Osteocyte (in vitro differentiated cells): ENCODE measurements at regions not wholly inside any gene's neighbourhood (a gene's known extent, or its start where the extent isn't known, plus 50 kb on each side); places are given as distances from the start of the nearest gene placed in this dataset.
"Not testable (repeated sequence)": the region's sequence is repeated elsewhere in the genome, so short reads cannot be mapped to it uniquely, and the experiment has no call there.

ENCODE experiments used
- DNase-seq: peaks from one replicate; pipeline ENCODE4 v3.0.0; 2021; ENCODE audit warnings: mixed read lengths; ENCODE audit not compliant: unreplicated experiment; ENCODE audit errors: extremely low spot score
- H3K27ac Mint-ChIP-seq: one replicate; pipeline ENCODE4 v1.8.0; 2021; ENCODE audit warnings: mild to moderate bottlenecking, mixed read lengths; ENCODE audit not compliant: unreplicated experiment
- H3K27me3 Mint-ChIP-seq: one replicate; pipeline ENCODE4 v1.8.0; 2021; ENCODE audit warnings: mixed read lengths; ENCODE audit not compliant: unreplicated experiment
- H3K36me3 Mint-ChIP-seq: one replicate; pipeline ENCODE4 v1.8.0; 2021; ENCODE audit warnings: mixed read lengths; ENCODE audit not compliant: unreplicated experiment
- H3K4me1 Mint-ChIP-seq: one replicate; pipeline ENCODE4 v1.8.0; 2021; ENCODE audit warnings: mixed read lengths; ENCODE audit not compliant: unreplicated experiment
- H3K4me3 Mint-ChIP-seq: one replicate; pipeline ENCODE4 v1.8.0; 2021; ENCODE audit warnings: mild to moderate bottlenecking, moderate library complexity, mixed read lengths; ENCODE audit not compliant: unreplicated experiment
- H3K9me3 Mint-ChIP-seq: one replicate; pipeline ENCODE4 v1.8.0; 2021; ENCODE audit warnings: mixed read lengths; ENCODE audit not compliant: unreplicated experiment
- CTCF ChIP-seq: fragments of 200-600 bp; sonication (generic); IDR thresholded peaks from 2 replicates; pipeline ENCODE4 v1.5.0; 2021; ENCODE audit warnings: antibody characterized with exemption, mild to moderate bottlenecking, moderate library complexity

- H3K27ac Mint-ChIP-seq = no peak overlapping the region
- H3K9me3 Mint-ChIP-seq = peaks cover 17% of the 10 kb centered on the region
- no peak overlapping the region for H3K4me3 Mint-ChIP-seq
- H3K36me3 Mint-ChIP-seq = no peaks in the 10 kb centered on the region
- no peak for DNase-seq
- no peaks in the 10 kb centered on the region for H3K4me1 Mint-ChIP-seq
- no peaks in the 10 kb centered on the region for H3K27me3 Mint-ChIP-seq
- TF ChIP-seq CTCF = no peak
These were observed 1067.7 kb upstream of the COX7C start for GRCh38 chr5:85549836-85550599.

- no peak overlapping the region for H3K27ac Mint-ChIP-seq
- peaks cover 31% of the 10 kb centered on the region for H3K9me3 Mint-ChIP-seq
- no peak for DNase-seq
- H3K27me3 Mint-ChIP-seq = no peaks in the 10 kb centered on the region
- H3K4me1 Mint-ChIP-seq = no peaks in the 10 kb centered on the region
- TF ChIP-seq CTCF = no peak
- H3K36me3 Mint-ChIP-seq = no peaks in the 10 kb centered on the region
- H3K4me3 Mint-ChIP-seq = no peak overlapping the region
These were observed 1061.3 kb upstream of the COX7C start for GRCh38 chr5:85556464-85556863.

DNA sequence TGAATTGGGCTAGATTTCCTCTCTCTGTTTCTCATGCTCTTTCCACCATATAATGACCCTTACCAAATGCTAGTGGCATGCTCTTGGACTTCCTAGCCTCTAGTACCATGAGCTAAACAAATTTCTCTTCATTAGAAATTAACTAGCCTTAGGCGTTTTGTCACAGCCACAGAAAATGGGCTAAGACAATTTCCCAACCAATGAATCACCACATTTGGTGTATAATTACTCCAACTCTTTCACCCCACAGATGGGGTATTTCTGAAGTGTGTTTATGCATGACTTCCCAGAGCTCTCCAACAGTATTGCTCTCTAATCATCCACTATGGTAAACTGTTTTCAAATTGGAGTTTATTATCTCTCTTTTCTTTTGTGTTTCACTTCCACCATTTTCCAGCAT is 1041.1 kb upstream of the COX7C start:
- TF ChIP-seq CTCF = no peak
- Mint-ChIP-seq H3K27me3 (no peaks in the 10 kb centered on the region), H3K4me1 (no peaks in the 10 kb centered on the region), H3K27ac (no peak overlapping the region), H3K4me3 (no peak overlapping the region), H3K9me3 (no peaks in the 10 kb centered on the region), H3K36me3 (no peaks in the 10 kb centered on the region)
- no peak for DNase-seq

DNA sequence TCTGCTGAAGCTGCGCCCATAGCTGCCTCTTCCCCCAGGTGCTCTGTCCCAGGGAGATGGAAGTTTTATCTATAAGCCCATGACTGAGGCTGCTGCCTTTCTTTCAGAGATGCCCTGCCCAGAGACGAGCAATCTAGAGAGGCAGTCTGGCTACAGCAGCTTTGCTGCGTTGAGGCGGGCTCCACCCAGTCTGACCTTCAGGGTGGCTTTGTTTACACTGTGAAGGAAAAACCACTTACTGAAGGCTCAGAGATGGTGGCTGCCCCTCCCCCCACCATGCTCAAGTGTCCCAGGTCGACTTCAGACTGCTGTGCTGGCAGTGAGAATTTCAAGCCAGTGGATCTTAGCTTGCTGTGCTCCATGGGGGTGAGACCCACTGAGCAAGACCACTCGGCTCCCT is 1029.9 kb upstream of the COX7C start:
- H3K27me3 Mint-ChIP-seq, H3K4me3 Mint-ChIP-seq, H3K27ac Mint-ChIP-seq, DNase-seq, H3K36me3 Mint-ChIP-seq, H3K4me1 Mint-ChIP-seq: not testable (repeated sequence)
- H3K9me3 Mint-ChIP-seq = peaks cover 30% of the 10 kb centered on the region

GRCh38 chr5:85588268-85588667 is 1029.5 kb upstream of the COX7C start:
- peaks cover 30% of the 10 kb centered on the region for H3K9me3 Mint-ChIP-seq
- H3K27ac Mint-ChIP-seq, DNase-seq, H3K4me1 Mint-ChIP-seq, H3K36me3 Mint-ChIP-seq, H3K4me3 Mint-ChIP-seq, H3K27me3 Mint-ChIP-seq: not testable (repeated sequence)

DNA sequence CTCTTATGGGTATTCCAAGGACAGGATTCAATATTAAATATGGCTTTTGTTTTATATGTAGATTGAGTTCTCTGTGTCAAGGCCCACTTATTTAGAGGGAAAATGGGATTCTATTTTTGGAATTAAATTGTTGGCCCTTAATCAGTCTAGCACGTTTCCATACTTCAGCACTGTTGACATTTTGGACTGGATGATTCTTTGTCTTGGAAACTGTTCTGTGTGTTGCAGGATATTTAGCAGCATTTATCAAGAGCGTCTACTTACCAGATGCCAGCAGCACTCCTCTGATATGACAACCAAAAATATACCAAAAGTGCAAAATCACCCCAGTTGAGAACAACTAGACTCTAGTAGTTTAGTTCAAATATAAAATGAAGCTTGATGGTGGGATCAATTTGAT is 1027.0 kb upstream of the COX7C start:
- TF ChIP-seq CTCF = no peak
- no peak for DNase-seq

More for the DNA sequence above, 1027.0 kb upstream of the COX7C start:
- Mint-ChIP-seq H3K36me3 (no peaks in the 10 kb centered on the region), H3K4me1 (no peaks in the 10 kb centered on the region), H3K4me3 (no peak overlapping the region), H3K27me3 (no peaks in the 10 kb centered on the region), H3K9me3 (peaks cover 9% of the 10 kb centered on the region), H3K27ac (no peak overlapping the region)
